ENCODE measurements at regions not wholly inside any gene's neighbourhood (a gene's known extent, or its start where the extent isn't known, plus 50 kb on each side); places are given as distances from the start of the nearest gene placed in this dataset.

GRCh38 chr5:33309068-33309467, 131.7 kb upstream of the TARS1 start:
- FAIRE-seq (no peak), DNase-seq (ENCODE audit: low read depth, low spot score) (no peak)
- Histone ChIP-seq H3K9me1 (ENCODE audit: control insufficient read depth, extremely low read depth, insufficient read depth, low read length) (no peaks in the 10 kb centered on the region), H3K4me3 (ENCODE audit: control insufficient read depth in 2 of 3, extremely low read depth in 1 of 3, insufficient read depth in 2 of 3, low read depth in 1 of 3, low read length in 3 of 3) (no peak overlapping the region), H3K27me3 (ENCODE audit: control insufficient read depth, extremely low read depth, insufficient read depth, low read length) (no peaks in the 10 kb centered on the region), H3K9ac (ENCODE audit: control insufficient read depth, extremely low read depth, insufficient read depth, low read length) (no peak overlapping the region), H3K79me2 (ENCODE audit: control insufficient read depth, insufficient read depth, low read length) (no peaks in the 10 kb centered on the region), H2AFZ (ENCODE audit: control insufficient read depth, low read length) (peak overlapping the region; percentile 67), H3K36me3 (ENCODE audit: control insufficient read depth in 2 of 2, extremely low read depth in 1 of 2, insufficient read depth in 2 of 2, low read length in 2 of 2) (no peaks in the 10 kb centered on the region), H3K9me3 (ENCODE audit: control insufficient read depth, low read depth, low read length) (no peaks in the 10 kb centered on the region), H4K20me1 (ENCODE audit: control insufficient read depth, extremely low read depth, insufficient read depth, low read length) (no peaks in the 10 kb centered on the region), H3K27ac (ENCODE audit: control insufficient read depth, insufficient read depth, low read length) (no peak overlapping the region), H3K4me2 (ENCODE audit: control insufficient read depth, extremely low read depth, insufficient read depth, low read depth, low read length) (no peak overlapping the region), H3K4me1 (ENCODE audit: control insufficient read depth, extremely low read depth, insufficient read depth, low read length) (peaks cover 39% of the 10 kb centered on the region)
- TF ChIP-seq CTCF (optimal IDR thresholded peaks at IDR 0.05 in 1 of 3, IDR thresholded peaks at IDR 0.05 in 1 of 3, conservative IDR thresholded peaks at IDR 0.05 in 1 of 3; ENCODE audit: extremely low read depth in 1 of 3, insufficient read depth in 2 of 3, low read length in 3 of 3) (no peak), EZH2 (IDR thresholded peaks at IDR 0.05; ENCODE audit: low read length) (no peak)
- dilution Hi-C loops (cut with MboI; ENCODE audit: extremely low pct_ligation_motif_present, low sequenced_read_pairs), result no loop called here

- no peaks in the 10 kb centered on the region for H4K20me1 ChIP-seq (ENCODE audit: control insufficient read depth, extremely low read depth, insufficient read depth, low read length)
- DNase-seq (ENCODE audit: low read depth, low spot score), result no peak
- no peaks in the 10 kb centered on the region for H3K36me3 ChIP-seq (ENCODE audit: control insufficient read depth in 2 of 2, extremely low read depth in 1 of 2, insufficient read depth in 2 of 2, low read length in 2 of 2)
- H3K4me2 ChIP-seq (ENCODE audit: control insufficient read depth, extremely low read depth, insufficient read depth, low read depth, low read length), result no peak overlapping the region
- no peaks in the 10 kb centered on the region for H3K27me3 ChIP-seq (ENCODE audit: control insufficient read depth, extremely low read depth, insufficient read depth, low read length)
- H3K9me1 ChIP-seq (ENCODE audit: control insufficient read depth, extremely low read depth, insufficient read depth, low read length), result no peaks in the 10 kb centered on the region
- H3K9me3 ChIP-seq (ENCODE audit: control insufficient read depth, low read depth, low read length), result no peaks in the 10 kb centered on the region
- H3K27ac ChIP-seq (ENCODE audit: control insufficient read depth, insufficient read depth, low read length), result peak overlapping the region; percentile 28
- H3K4me1 ChIP-seq (ENCODE audit: control insufficient read depth, extremely low read depth, insufficient read depth, low read length), result peaks cover 39% of the 10 kb centered on the region
- dilution Hi-C loops (cut with MboI; ENCODE audit: extremely low pct_ligation_motif_present, low sequenced_read_pairs), result no loop called here
- H3K79me2 ChIP-seq (ENCODE audit: control insufficient read depth, insufficient read depth, low read length), result no peaks in the 10 kb centered on the region
- FAIRE-seq, result peak; percentile 63
- H3K4me3 ChIP-seq (ENCODE audit: control insufficient read depth in 2 of 3, extremely low read depth in 1 of 3, insufficient read depth in 2 of 3, low read depth in 1 of 3, low read length in 3 of 3), result no peak overlapping the region
- TF ChIP-seq EZH2 (IDR thresholded peaks at IDR 0.05; ENCODE audit: low read length), result no peak
- no peak for TF ChIP-seq CTCF (optimal IDR thresholded peaks at IDR 0.05 in 1 of 3, IDR thresholded peaks at IDR 0.05 in 1 of 3, conservative IDR thresholded peaks at IDR 0.05 in 1 of 3; ENCODE audit: extremely low read depth in 1 of 3, insufficient read depth in 2 of 3, low read length in 3 of 3)
- H2AFZ ChIP-seq (ENCODE audit: control insufficient read depth, low read length), result no peak overlapping the region
- no peak overlapping the region for H3K9ac ChIP-seq (ENCODE audit: control insufficient read depth, extremely low read depth, insufficient read depth, low read length)
Observed at GRCh38 chr5:33309536-33310345, 131.0 kb upstream of the TARS1 start.
